ENCODE measurements at regions not wholly inside any gene's neighbourhood (a gene's known extent, or its start where the extent isn't known, plus 50 kb on each side); places are given as distances from the start of the nearest gene placed in this dataset.
"Not testable (repeated sequence)": the region's sequence is repeated elsewhere in the genome, so short reads cannot be mapped to it uniquely, and the experiment has no call there.

GRCh38 chr1:106325600-106325999, 730.9 kb upstream of the PRMT6 start:
- no peak for DNase-seq

- peak; percentile 35 for DNase-seq
These were observed 712.0 kb upstream of the PRMT6 start for GRCh38 chr1:106344494-106344893.

GRCh38 chr1:106360252-106360651, 696.2 kb upstream of the PRMT6 start:
- peak; percentile 29 for DNase-seq

DNA sequence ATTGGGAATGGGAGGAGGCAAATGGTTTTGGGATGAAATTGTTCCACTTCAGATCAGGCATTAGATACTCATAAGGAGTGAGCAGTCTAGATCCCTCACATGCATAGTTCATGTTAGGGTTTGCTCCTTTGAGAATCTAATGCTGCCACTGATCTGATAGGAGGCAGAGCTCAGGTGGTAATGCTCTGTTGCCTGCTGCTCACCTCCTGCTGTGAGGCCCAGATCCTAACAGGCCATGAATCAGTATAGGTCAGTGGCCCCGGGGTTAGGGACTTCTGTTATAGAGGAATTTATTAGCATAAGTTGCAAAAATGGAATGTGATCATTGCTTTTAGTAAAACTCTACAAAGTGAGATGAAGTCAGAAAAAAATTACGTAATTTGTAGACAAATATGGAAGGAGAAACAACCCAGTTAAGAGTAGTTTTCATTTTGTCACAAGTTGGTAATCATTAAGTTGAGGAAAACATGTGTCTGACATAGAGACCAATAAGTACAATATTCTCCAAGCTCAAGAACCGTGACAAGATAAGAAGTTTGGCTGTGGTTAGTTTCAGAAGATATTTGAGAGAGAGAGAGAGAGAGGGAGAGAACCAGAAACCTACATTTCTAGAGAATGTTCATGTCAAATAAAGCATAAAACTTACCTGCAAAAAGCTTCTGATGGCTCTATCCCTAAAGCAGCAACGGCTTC, 689.7 kb upstream of the PRMT6 start:
- DNase-seq, result no peak

- no peak for DNase-seq
These were observed 678.2 kb upstream of the PRMT6 start for GRCh38 chr1:106378261-106378660.

DNA sequence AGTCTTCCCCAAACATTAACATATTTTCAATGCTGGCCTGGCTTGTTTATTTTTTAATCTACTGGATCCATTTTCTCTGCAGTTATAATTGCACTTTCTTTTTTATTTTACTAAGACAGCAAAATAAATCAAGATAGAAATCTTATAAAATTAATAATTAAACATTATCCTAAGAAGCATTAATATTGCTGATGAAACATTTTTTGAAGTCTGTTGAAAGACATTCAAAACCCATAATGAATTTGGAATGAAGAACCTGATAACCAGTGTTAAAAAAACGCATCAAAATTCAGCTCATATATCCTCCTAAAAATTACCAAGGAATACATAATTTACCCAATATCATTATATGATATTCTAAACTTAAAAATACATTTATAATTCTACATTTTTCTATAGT, 675.7 kb upstream of the PRMT6 start:
- DNase-seq, result no peak

- not testable (repeated sequence) for DNase-seq
These were observed 667.3 kb upstream of the PRMT6 start for GRCh38 chr1:106389160-106389559.

DNA sequence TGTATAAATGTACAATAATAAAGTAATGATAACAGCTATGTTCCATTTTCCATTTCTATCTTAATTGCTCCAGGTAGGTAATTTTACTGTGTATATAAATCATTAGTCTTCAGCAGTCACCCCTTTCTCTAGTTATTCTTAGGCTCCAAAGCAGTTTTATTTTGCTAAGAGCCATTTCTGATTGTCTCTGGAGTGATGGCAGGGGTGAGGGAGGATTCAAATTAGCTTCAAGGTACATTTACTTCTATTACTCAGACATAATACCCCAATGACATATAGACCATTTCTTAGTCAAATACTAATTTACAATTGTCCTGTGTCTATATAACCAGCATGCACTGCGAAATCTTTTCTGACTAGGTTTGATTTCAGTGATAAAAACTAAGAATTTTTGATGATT, 663.4 kb upstream of the PRMT6 start:
- no peak for DNase-seq

DNA sequence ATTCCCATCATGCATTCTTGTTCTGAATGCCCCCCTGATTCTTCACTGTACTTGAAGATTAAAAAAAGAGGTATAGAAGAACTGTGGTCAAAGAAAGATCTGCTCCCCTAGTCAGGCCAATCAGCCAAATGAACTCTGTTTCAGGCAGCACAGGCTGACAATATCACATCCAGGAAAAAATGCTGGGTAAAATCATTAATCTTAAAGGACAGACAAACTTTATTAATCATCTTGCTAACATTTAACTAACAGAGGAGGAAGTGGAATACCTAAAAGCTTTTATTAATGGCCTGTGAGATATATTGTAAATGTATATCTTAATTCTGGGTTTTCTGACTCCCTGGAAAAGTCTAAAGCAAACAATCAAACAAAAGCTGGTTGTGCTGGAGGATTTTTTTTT, 660.5 kb upstream of the PRMT6 start:
- DNase-seq, result no peak

- DNase-seq, result no peak
These were observed 658.1 kb upstream of the PRMT6 start for GRCh38 chr1:106398391-106398790.

DNA sequence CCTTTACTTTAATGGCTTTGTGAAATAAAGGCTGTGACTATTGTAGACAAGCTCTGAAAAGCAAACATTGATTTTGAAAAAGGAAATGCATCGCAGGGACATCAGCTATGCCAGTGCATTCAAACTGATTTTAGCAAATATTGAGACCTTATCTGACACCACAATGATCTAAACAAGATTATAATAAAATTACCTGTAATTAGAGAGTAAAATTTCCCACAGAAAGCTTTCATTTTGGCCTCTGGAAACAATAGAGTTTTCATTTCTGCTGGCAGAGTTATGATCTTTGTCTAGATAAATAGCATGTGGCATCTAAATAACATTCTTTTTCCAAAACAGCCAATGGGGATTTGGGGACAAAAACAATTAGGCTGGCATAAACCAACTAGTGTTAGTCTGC, 650.4 kb upstream of the PRMT6 start:
- DNase-seq, result no peak

DNA sequence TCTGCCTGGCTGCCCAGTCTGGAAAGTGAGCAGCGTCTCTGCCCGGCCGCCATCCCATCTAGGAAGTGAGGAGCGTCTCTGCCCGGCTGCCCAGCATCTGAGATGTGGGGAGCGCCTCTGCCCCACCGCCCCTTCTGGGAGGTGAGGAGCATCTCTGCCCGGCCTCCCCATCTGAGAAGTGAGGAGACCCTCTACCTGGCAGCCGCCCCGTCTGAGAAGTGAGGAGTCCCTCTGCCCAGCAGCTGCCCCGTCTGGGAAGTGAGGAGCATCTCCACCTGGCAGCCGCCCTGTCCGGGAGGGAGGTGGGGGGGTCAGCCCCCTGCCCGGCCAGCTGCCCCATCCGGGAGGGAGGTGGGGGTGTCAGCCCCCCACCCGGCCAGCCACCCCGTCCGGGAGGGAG, 644.2 kb upstream of the PRMT6 start:
- peak; percentile 29 for DNase-seq

DNA sequence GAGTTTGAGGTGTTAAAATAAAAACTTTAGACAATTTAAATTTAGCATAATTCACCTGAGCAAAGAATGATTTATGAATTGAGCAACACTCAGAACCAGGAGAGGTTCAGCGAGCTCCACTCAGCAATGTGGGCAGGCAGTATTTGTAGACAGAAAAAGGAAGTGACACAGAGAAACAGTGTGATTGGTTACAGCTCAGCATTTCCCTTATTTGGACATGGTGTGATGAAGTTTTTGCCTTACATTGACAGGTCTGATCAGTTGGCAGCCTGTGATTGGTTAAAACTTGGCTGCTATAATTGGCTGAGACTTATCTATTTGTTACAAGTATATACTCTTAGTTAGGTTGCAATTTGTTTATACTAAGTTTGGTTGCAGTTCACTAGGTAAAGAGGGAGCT, 621.2 kb upstream of the PRMT6 start:
- peak; percentile 26 for DNase-seq

DNA sequence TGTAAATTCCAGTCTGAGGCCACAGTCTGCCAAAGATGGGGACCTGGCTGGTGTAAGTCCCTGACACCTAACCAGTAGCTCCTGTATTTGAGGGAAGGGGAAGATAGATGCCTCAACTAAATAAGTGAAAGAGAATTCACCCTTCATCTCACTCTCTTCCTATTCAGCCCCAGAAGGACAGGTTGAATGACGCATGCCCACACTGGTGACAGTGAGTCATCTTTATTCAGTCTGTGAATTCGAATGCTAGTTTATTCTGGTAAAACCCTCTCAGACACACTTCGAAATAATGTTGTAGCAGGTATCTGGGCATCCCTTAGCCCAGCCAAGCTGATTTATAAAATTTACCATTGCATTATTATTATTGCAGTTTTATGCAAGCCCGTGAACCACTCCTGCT, 617.0 kb upstream of the PRMT6 start:
- DNase-seq, result peak; percentile 63

GRCh38 chr1:106447466-106447865, 609.0 kb upstream of the PRMT6 start:
- DNase-seq, result peak; percentile 15

GRCh38 chr1:106456832-106457231, 599.6 kb upstream of the PRMT6 start:
- no peak for DNase-seq

DNA sequence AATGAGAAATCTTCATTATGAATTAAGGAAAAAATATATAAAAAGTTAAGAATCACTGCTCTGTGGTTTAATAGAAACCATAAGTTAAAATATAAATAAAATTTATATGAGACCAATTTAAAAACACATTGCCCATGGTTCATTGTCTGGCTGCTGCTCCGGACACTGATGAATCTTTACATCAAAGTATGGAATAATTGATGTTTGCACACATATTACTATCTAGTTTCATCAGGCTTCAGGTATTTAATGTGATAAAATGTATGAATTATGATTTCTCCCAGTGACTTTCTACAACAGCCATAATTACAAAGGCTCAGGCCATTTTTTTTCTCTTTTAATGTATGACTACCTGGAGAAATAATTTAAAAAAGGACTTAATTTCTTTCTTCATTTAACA, 599.1 kb upstream of the PRMT6 start:
- DNase-seq, result no peak

- DNase-seq, result no peak
These were observed 597.6 kb upstream of the PRMT6 start for GRCh38 chr1:106458866-106459265.

- DNase-seq, result no peak
These were observed 597.1 kb upstream of the PRMT6 start for GRCh38 chr1:106459418-106459817.

GRCh38 chr1:106465666-106466065, 590.8 kb upstream of the PRMT6 start:
- DNase-seq, result no peak

DNA sequence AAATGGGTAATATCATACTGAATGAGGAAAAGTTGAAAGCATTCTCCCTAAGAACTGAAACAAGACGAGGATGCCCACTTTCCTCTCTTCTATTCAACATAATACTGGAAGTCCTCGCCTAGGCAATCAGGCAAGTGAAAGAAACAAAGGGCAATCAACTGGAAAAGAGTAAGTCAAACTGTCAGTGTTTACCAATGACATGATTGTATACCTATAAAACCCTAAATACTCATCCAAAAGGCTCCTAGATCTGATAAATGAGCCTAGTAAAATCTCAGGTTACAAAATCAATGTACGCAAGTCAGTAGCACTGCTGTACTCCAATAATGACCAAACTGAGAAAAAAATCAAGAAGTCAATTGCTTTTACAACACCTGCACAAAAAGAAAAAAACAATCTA, 575.8 kb upstream of the PRMT6 start:
- no peak for DNase-seq

DNA sequence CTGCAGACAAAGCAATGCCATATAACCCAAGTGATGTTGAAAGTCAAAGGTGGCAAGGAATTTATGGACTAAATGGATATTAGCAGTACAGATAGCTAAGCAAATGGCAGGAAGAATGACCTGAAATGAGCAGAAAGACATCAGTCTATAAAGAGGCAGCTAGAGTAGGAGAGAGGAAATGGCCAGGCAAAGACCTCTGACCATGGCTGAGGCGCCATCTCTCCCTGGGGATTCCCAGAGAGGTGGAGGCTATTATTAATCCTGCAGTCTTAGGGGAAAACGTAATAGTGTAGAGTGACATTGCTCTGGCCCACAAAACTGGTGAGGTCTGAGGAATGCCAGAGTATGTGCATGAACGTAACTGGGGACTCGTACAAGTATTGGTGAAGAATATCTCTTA, 563.6 kb upstream of the PRMT6 start:
- DNase-seq, result no peak

- DNase-seq, result no peak
These were observed 561.8 kb upstream of the PRMT6 start for GRCh38 chr1:106494646-106495045.

GRCh38 chr1:106498238-106498637, 558.2 kb upstream of the PRMT6 start:
- DNase-seq, result peak; percentile 10

DNA sequence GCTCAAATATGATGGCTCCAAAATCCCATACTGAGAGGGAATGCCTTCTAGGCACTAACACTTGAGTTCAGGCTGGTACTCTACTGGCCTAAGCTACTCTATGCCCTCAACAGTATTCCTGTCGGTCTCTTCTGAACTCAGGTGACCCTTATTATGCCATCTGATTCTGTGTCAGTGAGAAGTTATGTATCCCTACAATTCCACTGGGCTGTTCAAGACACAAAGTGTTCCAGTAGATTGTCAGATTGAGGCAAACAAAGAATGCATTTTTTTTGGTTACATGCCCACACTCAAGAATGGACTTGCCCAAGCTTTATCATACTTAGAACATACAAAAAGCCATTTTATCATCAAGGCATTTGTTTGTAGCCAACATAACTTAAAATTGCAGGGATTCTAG, 553.8 kb upstream of the PRMT6 start:
- DNase-seq, result no peak

GRCh38 chr1:106515375-106515774, 541.1 kb upstream of the PRMT6 start:
- DNase-seq, result peak; percentile 95

Measured in DMS53 (cell line).